Stomach (tissue), 4 donors: ENCODE measurements at regions not wholly inside any gene's neighbourhood (a gene's known extent, or its start where the extent isn't known, plus 50 kb on each side); places are given as distances from the start of the nearest gene placed in this dataset.

Source experiments
- CTCF ChIP-seq, 7 experiments: fragments of 450-650 bp in 4 of 7; fragments of 200-600 bp in 3 of 7; sonication (generic) in 3 of 7; IDR thresholded peaks; one replicate each; pipeline ENCODE4 v1.5.1; 2016 to 2019; ENCODE audit warnings: antibody characterized with exemption in 7 of 7, control low read depth in 2 of 7, mild to moderate bottlenecking in 1 of 7
- EP300 ChIP-seq: sonication (generic); formaldehyde crosslinking; IDR thresholded peaks from one replicate; pipeline ENCODE4 v1.6.1; 2017; ENCODE audit warnings: antibody characterized with exemption
- POLR2A ChIP-seq, 4 donors: fragments of 450-650 bp; IDR thresholded peaks; one replicate each; pipeline ENCODE4 v1.6.1; 2016; ENCODE audit warnings: antibody characterized with exemption in 4 of 4, control low read depth in 2 of 4, mild to moderate bottlenecking in 1 of 4, moderate library complexity in 1 of 4
- POLR2AphosphoS5 ChIP-seq, 3 donors: sonication (generic); formaldehyde crosslinking; IDR thresholded peaks; one replicate each; pipeline ENCODE4 v1.6.1; 2016; ENCODE audit warnings: antibody characterized with exemption in 3 of 3

- TF ChIP-seq POLR2AphosphoS5 (IDR thresholded peaks at IDR 0.05): no peak
- no peak for TF ChIP-seq CTCF (IDR thresholded peaks at IDR 0.05)
- TF ChIP-seq POLR2A (IDR thresholded peaks at IDR 0.05): no peak
- no peak for TF ChIP-seq EP300
Measured at GRCh38 chr2:64213532-64214275, 69.5 kb upstream of the PELI1 start.
